ENCODE measurements at regions not wholly inside any gene's neighbourhood (a gene's known extent, or its start where the extent isn't known, plus 50 kb on each side); places are given as distances from the start of the nearest gene placed in this dataset.

GRCh38 chr15:70525551-70525950 lies 237.8 kb downstream of the UACA start:
- TF ChIP-seq CTCF (conservative IDR thresholded peaks at IDR 0.05; ENCODE audit: low read depth, low read length): no peak
- H3K4me3 ChIP-seq (ENCODE audit: low read length): no peak overlapping the region
- no peak for DNase-seq (ENCODE audit: low read depth)

DNA sequence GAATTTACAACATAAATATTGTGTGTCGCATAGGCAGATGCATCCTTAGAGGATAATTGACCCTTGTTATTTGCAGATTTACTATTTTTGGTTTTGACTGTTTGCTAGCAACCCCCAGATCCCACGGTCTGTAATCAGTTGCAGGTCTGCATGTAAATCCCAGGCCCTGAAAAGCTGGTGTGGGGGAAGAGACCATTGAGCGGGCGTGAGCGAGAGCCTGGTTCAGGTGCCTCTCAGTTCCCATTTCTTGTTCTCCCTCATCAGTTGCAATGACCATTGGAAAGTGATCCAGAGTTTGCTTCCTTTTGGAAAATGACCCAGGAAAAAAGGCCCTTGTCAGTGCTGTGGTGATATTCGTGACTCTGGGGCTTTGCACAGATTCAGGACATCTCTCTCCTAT lies 238.9 kb downstream of the UACA start:
- no peak for TF ChIP-seq CTCF (conservative IDR thresholded peaks at IDR 0.05; ENCODE audit: low read depth, low read length)
- no peak for DNase-seq (ENCODE audit: low read depth)
- H3K4me3 ChIP-seq (ENCODE audit: low read length): no peak overlapping the region

DNA sequence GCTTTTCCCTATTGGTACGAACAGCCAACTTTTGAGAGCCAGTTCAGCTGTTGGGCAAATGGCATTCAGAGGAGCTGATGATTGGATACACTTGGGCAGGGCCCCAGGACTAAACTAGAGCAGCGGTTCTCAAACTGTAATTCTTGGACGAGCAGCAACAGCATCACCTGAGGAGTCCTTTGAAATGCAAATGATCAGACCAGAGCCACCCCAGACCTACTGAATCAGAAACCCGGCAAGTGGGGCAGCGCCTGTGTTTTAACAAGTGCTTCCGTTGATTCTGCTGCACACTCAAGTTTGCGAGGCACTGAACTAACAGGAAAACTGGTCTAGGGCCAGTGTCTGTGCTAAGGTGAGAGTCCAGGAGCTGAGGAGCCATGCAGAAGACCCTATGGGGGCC lies 239.7 kb downstream of the UACA start:
- no peak for DNase-seq (ENCODE audit: low read depth)
- no peak overlapping the region for H3K4me3 ChIP-seq (ENCODE audit: low read length)
- TF ChIP-seq CTCF (conservative IDR thresholded peaks at IDR 0.05; ENCODE audit: low read depth, low read length): no peak

DNA sequence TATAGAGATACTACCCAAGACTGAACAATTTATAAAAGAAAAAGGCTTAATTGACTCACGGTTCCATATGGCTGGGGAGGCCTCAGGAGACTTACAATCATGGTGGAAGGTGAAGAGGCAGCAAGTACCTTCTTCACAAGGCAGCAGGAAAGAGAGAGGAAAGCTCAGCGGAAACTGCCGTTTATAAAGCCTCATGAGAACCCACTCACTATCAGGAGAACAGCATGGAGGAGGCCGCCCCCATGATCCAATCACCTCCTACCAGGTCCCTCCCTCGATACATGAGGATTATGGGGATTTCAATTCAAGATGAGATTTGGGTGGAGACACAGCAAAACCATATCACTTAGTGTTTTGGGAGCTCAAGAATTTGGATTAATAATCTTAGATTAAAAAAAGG lies 240.2 kb downstream of the UACA start:
- TF ChIP-seq CTCF (conservative IDR thresholded peaks at IDR 0.05; ENCODE audit: low read depth, low read length): no peak
- no peak overlapping the region for H3K4me3 ChIP-seq (ENCODE audit: low read length)
- no peak for DNase-seq (ENCODE audit: low read depth)

GRCh38 chr15:70522323-70522966 lies 240.9 kb downstream of the UACA start:
- no peak for TF ChIP-seq CTCF (conservative IDR thresholded peaks at IDR 0.05; ENCODE audit: low read depth, low read length)
- DNase-seq (ENCODE audit: low read depth): no peak
- H3K4me3 ChIP-seq (ENCODE audit: low read length): no peak overlapping the region

DNA sequence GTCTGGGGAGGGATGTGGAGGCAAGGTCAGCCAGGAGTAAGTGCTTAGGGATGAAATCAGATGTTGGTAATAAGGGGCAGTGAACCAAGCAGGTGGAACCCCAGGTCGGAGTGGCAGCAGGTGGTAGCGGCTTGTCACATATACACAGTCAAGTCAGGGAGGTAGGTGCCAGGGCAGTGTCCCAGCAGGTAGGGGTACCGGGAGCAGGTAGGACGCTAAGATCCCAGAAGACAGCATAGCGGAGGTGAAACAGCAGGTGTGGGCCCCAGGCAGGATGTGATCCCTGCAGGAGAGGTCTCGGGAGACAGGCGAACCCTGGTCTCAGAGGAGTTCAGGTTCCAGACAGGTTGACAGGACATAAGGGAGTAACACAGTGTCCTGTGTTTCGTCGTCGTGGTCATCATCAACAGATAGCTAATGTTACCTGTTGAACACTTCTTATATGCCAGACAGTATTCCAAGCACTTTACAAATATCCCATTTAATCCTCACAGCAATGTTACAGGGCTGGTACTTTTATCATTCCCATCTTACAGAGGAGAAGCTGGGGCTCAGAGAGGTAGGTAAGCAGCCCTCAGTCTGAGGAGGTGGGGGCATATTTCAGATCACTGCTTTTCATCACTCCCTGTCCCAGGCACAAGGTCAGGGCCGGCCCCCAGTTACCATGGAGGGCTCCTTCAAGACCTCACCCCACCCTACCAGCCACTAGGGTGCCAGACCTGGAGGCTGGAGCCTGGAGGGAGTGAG lies 241.6 kb downstream of the UACA start:
- H3K4me3 ChIP-seq (ENCODE audit: low read length): no peak overlapping the region
- DNase-seq (ENCODE audit: low read depth): no peak
- no peak for TF ChIP-seq CTCF (conservative IDR thresholded peaks at IDR 0.05; ENCODE audit: low read depth, low read length)

DNA sequence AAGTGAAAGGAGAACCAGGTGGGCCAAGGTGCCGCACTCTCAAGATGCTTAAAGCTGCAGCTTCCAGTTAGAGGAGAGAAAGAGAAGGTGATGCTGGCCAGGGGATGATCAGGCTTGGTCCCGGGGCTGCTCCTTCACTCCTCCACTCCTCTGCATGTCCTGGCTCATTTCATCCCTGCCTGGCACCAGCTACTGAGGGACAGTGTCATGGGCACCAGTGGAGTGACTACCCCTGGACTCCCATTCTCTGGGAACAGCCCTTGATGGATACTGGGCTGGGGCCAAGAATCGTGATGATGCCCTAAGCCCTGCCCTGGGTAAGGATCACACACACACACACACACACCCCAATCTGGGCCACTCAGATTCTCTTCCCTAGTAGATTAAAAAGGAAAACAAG lies 243.7 kb downstream of the UACA start:
- no peak for TF ChIP-seq CTCF (conservative IDR thresholded peaks at IDR 0.05; ENCODE audit: low read depth, low read length)
- no peak overlapping the region for H3K4me3 ChIP-seq (ENCODE audit: low read length)
- DNase-seq (ENCODE audit: low read depth): no peak
